ENCODE measurements at regions not wholly inside any gene's neighbourhood (a gene's known extent, or its start where the extent isn't known, plus 50 kb on each side); places are given as distances from the start of the nearest gene placed in this dataset.

- intact Hi-C loops (cut with micrococcal nuclease), result loop anchor here (2.0 kb wide), 1 partner anchor 320 kb away; no protein-coding TSS in a partner anchor
- TF ChIP-seq, protein P1, sequence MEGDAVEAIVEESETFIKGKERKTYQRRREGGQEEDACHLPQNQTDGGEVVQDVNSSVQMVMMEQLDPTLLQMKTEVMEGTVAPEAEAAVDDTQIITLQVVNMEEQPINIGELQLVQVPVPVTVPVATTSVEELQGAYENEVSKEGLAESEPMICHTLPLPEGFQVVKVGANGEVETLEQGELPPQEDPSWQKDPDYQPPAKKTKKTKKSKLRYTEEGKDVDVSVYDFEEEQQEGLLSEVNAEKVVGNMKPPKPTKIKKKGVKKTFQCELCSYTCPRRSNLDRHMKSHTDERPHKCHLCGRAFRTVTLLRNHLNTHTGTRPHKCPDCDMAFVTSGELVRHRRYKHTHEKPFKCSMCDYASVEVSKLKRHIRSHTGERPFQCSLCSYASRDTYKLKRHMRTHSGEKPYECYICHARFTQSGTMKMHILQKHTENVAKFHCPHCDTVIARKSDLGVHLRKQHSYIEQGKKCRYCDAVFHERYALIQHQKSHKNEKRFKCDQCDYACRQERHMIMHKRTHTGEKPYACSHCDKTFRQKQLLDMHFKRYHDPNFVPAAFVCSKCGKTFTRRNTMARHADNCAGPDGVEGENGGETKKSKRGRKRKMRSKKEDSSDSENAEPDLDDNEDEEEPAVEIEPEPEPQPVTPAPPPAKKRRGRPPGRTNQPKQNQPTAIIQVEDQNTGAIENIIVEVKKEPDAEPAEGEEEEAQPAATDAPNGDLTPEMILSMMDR (IDR thresholded peaks at IDR 0.05; ENCODE audit: unreplicated experiment), result peak; percentile 32
- peak; percentile 6 for DNase-seq (ENCODE audit: unreplicated experiment)
- H3K27me3 Mint-ChIP-seq (ENCODE audit: insufficient read depth, unreplicated experiment), result peaks cover 11% of the 10 kb centered on the region
- no peak overlapping the region for H3K27ac Mint-ChIP-seq (ENCODE audit: low read depth, unreplicated experiment)
- no peaks in the 10 kb centered on the region for H3K9me3 Mint-ChIP-seq (ENCODE audit: unreplicated experiment)
- ChIA-PET POLR2A (no interaction called here), CTCF (interaction anchor here (0.9 to 1.0 kb wide), 2 partner anchors 317 to 320 kb away, joined by 3 to 4 read pairs; no protein-coding TSS in a partner anchor)
- H3K4me3 Mint-ChIP-seq (ENCODE audit: unreplicated experiment), result no peak overlapping the region
- no peaks in the 10 kb centered on the region for H3K4me1 Mint-ChIP-seq (ENCODE audit: insufficient read depth, unreplicated experiment)
- H3K36me3 Mint-ChIP-seq (ENCODE audit: insufficient read depth, unreplicated experiment), result no peaks in the 10 kb centered on the region
- BruUV-seq (replicated peaks), result no TSS peak
Measured at GRCh38 chr16:19980632-19981265, 92.9 kb downstream of the GPR139 start.

DNA sequence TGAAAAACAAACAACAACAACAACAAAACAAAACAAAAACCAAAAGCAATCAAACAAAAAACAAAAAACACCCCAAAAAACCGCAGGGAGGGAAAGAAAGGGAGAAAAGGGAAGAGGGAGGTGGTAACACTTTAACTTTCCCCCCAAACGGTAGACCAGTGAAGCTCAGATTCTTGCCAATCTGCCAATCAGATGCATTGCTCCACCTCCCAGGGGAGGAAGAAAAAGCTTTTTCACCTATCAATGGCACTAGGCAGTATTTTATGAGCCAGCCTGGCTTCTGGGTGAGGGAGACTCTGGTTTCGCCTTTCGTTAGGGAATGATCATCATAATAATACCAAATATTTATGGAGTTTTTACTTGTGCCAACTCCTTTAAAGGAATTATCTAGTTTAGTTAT is 94.1 kb downstream of the GPR139 start:
- CTCF ChIA-PET, result no interaction called here
- H3K9me3 Mint-ChIP-seq (ENCODE audit: unreplicated experiment), result no peaks in the 10 kb centered on the region
- peaks cover 11% of the 10 kb centered on the region for H3K27me3 Mint-ChIP-seq (ENCODE audit: insufficient read depth, unreplicated experiment)
- H3K27ac Mint-ChIP-seq (ENCODE audit: low read depth, unreplicated experiment), result no peak overlapping the region
- POLR2A ChIA-PET, result interaction anchor here (0.6 kb wide), 1 partner anchor 398 kb away, joined by 3 read pairs; no protein-coding TSS in a partner anchor
- H3K4me1 Mint-ChIP-seq (ENCODE audit: insufficient read depth, unreplicated experiment), result no peaks in the 10 kb centered on the region
- intact Hi-C loops (cut with micrococcal nuclease), result loop anchor here (2.0 kb wide), 1 partner anchor 321 kb away; no protein-coding TSS in a partner anchor
- TF ChIP-seq, protein P1 (IDR thresholded peaks at IDR 0.05; ENCODE audit: unreplicated experiment), result no peak
- DNase-seq (ENCODE audit: unreplicated experiment), result no peak
- no TSS peak for BruUV-seq (replicated peaks)
- H3K36me3 Mint-ChIP-seq (ENCODE audit: insufficient read depth, unreplicated experiment), result no peaks in the 10 kb centered on the region
- no peak overlapping the region for H3K4me3 Mint-ChIP-seq (ENCODE audit: unreplicated experiment)

DNA sequence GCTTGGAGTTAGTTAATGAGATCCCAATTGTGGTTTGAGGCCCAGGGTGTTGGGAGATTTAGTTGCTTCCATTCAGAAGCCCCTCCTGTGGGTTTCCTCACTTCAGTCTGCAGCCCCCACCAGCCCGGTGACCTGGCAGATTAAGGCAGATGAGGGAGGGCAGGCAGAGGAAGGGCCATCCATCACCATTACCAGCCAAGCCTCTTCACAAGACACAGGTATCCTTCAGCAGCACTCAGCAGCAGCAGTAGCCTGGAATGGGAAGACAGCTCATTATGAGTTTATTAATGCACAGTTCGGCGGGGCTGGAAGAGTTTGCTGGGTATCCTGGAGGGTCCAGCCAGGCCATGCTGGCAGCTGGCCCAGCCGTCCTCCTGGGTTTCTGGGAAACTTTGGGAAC is 90.0 kb upstream of the GPRC5B start:
- H3K9me3 Mint-ChIP-seq (ENCODE audit: unreplicated experiment), result peaks cover 10% of the 10 kb centered on the region
- no peaks in the 10 kb centered on the region for H3K36me3 Mint-ChIP-seq (ENCODE audit: insufficient read depth, unreplicated experiment)
- H3K4me1 Mint-ChIP-seq (ENCODE audit: insufficient read depth, unreplicated experiment), result no peaks in the 10 kb centered on the region
- intact Hi-C loops (cut with micrococcal nuclease), result no loop called here
- ChIA-PET POLR2A (no interaction called here), CTCF (no interaction called here)
- H3K4me3 Mint-ChIP-seq (ENCODE audit: unreplicated experiment), result no peak overlapping the region
- no TSS peak for BruUV-seq (replicated peaks)
- H3K27me3 Mint-ChIP-seq (ENCODE audit: insufficient read depth, unreplicated experiment), result peaks cover 7% of the 10 kb centered on the region
- no peak for DNase-seq (ENCODE audit: unreplicated experiment)
- H3K27ac Mint-ChIP-seq (ENCODE audit: low read depth, unreplicated experiment), result no peak overlapping the region
- TF ChIP-seq, protein P1 (IDR thresholded peaks at IDR 0.05; ENCODE audit: unreplicated experiment), result no peak

DNA sequence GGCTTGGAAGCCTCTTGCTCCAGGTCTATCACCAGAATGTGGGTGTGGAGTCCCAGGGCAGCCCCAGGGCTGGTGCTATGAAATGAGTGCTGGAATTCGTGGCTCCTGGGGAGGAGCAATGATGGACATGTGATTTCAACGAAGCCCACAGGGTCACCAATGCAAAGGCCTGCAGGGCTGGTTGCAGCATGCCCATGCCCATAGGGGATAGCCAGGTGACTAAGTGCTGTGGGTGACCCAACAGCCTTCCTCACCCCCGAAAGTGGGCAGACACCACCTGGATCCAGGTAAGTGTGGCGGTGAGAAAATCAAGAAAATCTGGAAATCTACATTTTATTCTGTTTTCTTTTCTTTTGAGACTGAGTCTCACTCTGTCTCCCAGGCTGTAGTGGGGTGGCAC is 87.5 kb upstream of the GPRC5B start:
- intact Hi-C loops (cut with micrococcal nuclease), result no loop called here
- Mint-ChIP-seq H3K4me3 (ENCODE audit: unreplicated experiment) (no peak overlapping the region), H3K27ac (ENCODE audit: low read depth, unreplicated experiment) (no peak overlapping the region), H3K36me3 (ENCODE audit: insufficient read depth, unreplicated experiment) (no peaks in the 10 kb centered on the region), H3K4me1 (ENCODE audit: insufficient read depth, unreplicated experiment) (no peaks in the 10 kb centered on the region), H3K27me3 (ENCODE audit: insufficient read depth, unreplicated experiment) (no peaks in the 10 kb centered on the region), H3K9me3 (ENCODE audit: unreplicated experiment) (peaks cover 15% of the 10 kb centered on the region)
- TF ChIP-seq, protein P1 (IDR thresholded peaks at IDR 0.05; ENCODE audit: unreplicated experiment), result no peak
- no peak for DNase-seq (ENCODE audit: unreplicated experiment)
- BruUV-seq (replicated peaks), result no TSS peak
- ChIA-PET POLR2A (interaction anchor here (0.6 kb wide), 1 partner anchor 1060 kb away, joined by 3 read pairs; no protein-coding TSS in a partner anchor), CTCF (interaction anchor here (1.3 kb wide), 2 partner anchors 64 to 411 kb away, joined by 3 read pairs; no protein-coding TSS in a partner anchor)

Measured in MCF 10A (cell line).